Neural crest cell (in vitro differentiated cells): ENCODE measurements at regions not wholly inside any gene's neighbourhood (a gene's known extent, or its start where the extent isn't known, plus 50 kb on each side); places are given as distances from the start of the nearest gene placed in this dataset.
A peak's percentile ranks its signal among the peaks of the same experiment; 100 is the strongest.

Source experiments
- DNase-seq: peaks from one replicate; pipeline ENCODE4 v3.0.0; 2021; ENCODE audit warnings: low read depth, mixed read lengths, low spot score
- H3K27ac Mint-ChIP-seq: one replicate; pipeline ENCODE4 v1.8.0; 2021; ENCODE audit warnings: mild to moderate bottlenecking, mixed read lengths; ENCODE audit not compliant: unreplicated experiment
- H3K27me3 Mint-ChIP-seq: 2 replicates; pipeline ENCODE4 v1.8.0; 2021; ENCODE audit warnings: low read depth, mild to moderate bottlenecking, mixed read lengths
- H3K36me3 Mint-ChIP-seq: 2 replicates; pipeline ENCODE4 v1.8.0; 2021; ENCODE audit warnings: low read depth, mild to moderate bottlenecking, mixed read lengths
- H3K4me1 Mint-ChIP-seq: 2 replicates; pipeline ENCODE4 v1.8.0; 2021; ENCODE audit warnings: mixed read lengths
- H3K4me3 Mint-ChIP-seq: one replicate; pipeline ENCODE4 v1.8.0; 2021; ENCODE audit warnings: mild to moderate bottlenecking, mixed read lengths
- H3K9me3 Mint-ChIP-seq: 2 replicates; pipeline ENCODE4 v1.8.0; 2021; ENCODE audit warnings: mixed read lengths
- CTCF ChIP-seq: fragments of 200-600 bp; sonication (generic); conservative IDR thresholded peaks from 2 replicates; pipeline ENCODE4 v1.5.0; 2021; ENCODE audit warnings: antibody characterized with exemption, mild to moderate bottlenecking

- TF ChIP-seq CTCF, result no peak
- Mint-ChIP-seq H3K9me3 (no peaks in the 10 kb centered on the region), H3K36me3 (no peaks in the 10 kb centered on the region), H3K27ac (peak overlapping the region; percentile 35), H3K4me3 (peak overlapping the region; percentile 57), H3K27me3 (peaks cover 10% of the 10 kb centered on the region), H3K4me1 (peaks cover 5% of the 10 kb centered on the region)
- no peak for DNase-seq
Observed at GRCh38 chr11:4191031-4191571, 96.5 kb downstream of the RRM1 start.

GRCh38 chr11:4190519-4190918 is 95.9 kb downstream of the RRM1 start:
- Mint-ChIP-seq H3K9me3 (no peaks in the 10 kb centered on the region), H3K4me3 (no peak overlapping the region)
- no peak for DNase-seq

GRCh38 chr11:4190098-4190497 is 95.5 kb downstream of the RRM1 start:
- no peak overlapping the region for H3K27ac Mint-ChIP-seq
- H3K36me3 Mint-ChIP-seq, result no peaks in the 10 kb centered on the region
- H3K4me3 Mint-ChIP-seq, result no peak overlapping the region
- no peak for TF ChIP-seq CTCF
- H3K9me3 Mint-ChIP-seq, result no peaks in the 10 kb centered on the region
- DNase-seq, result no peak
- peaks cover 7% of the 10 kb centered on the region for H3K27me3 Mint-ChIP-seq
- peaks cover 5% of the 10 kb centered on the region for H3K4me1 Mint-ChIP-seq

More at GRCh38 chr11:4190519-4190918, 95.9 kb downstream of the RRM1 start:
- no peaks in the 10 kb centered on the region for H3K36me3 Mint-ChIP-seq
- no peak for TF ChIP-seq CTCF
- no peak overlapping the region for H3K27ac Mint-ChIP-seq
- peaks cover 5% of the 10 kb centered on the region for H3K4me1 Mint-ChIP-seq
- peaks cover 7% of the 10 kb centered on the region for H3K27me3 Mint-ChIP-seq
